ENCODE measurements at regions not wholly inside any gene's neighbourhood (a gene's known extent, or its start where the extent isn't known, plus 50 kb on each side); places are given as distances from the start of the nearest gene placed in this dataset.

- no peak for DNase-seq (ENCODE audit: extremely low read depth, low read depth)
- TF ChIP-seq CTCF (IDR thresholded peaks at IDR 0.05; ENCODE audit: low read depth, low read length) = no peak
Observed at GRCh38 chr14:40139657-40140056, 707.4 kb upstream of the FBXO33 start.

- no peak for TF ChIP-seq CTCF (IDR thresholded peaks at IDR 0.05; ENCODE audit: low read depth, low read length)
- DNase-seq (ENCODE audit: extremely low read depth, low read depth) = no peak
Observed at GRCh38 chr14:40133463-40133862, 701.2 kb upstream of the FBXO33 start.

GRCh38 chr14:40129159-40129558 is 696.9 kb upstream of the FBXO33 start:
- no peak for DNase-seq (ENCODE audit: extremely low read depth, low read depth)
- no peak for TF ChIP-seq CTCF (IDR thresholded peaks at IDR 0.05; ENCODE audit: low read depth, low read length)

GRCh38 chr14:40123816-40124215 is 691.6 kb upstream of the FBXO33 start:
- DNase-seq (ENCODE audit: extremely low read depth, low read depth) = no peak
- no peak for TF ChIP-seq CTCF (IDR thresholded peaks at IDR 0.05; ENCODE audit: low read depth, low read length)

- no peak for TF ChIP-seq CTCF (IDR thresholded peaks at IDR 0.05; ENCODE audit: low read depth, low read length)
- no peak for DNase-seq (ENCODE audit: extremely low read depth, low read depth)
Observed at GRCh38 chr14:40122968-40123648, 690.9 kb upstream of the FBXO33 start.

- TF ChIP-seq CTCF (IDR thresholded peaks at IDR 0.05; ENCODE audit: low read depth, low read length) = no peak
- DNase-seq (ENCODE audit: extremely low read depth, low read depth) = no peak
Observed at GRCh38 chr14:40119765-40120164, 687.5 kb upstream of the FBXO33 start.

- DNase-seq (ENCODE audit: extremely low read depth, low read depth) = no peak
Observed at GRCh38 chr14:40119321-40119720, 687.1 kb upstream of the FBXO33 start.

More at GRCh38 chr14:40119321-40119720, 687.1 kb upstream of the FBXO33 start:
- no peak for TF ChIP-seq CTCF (IDR thresholded peaks at IDR 0.05; ENCODE audit: low read depth, low read length)

Measured in AG09319 (cell line).